ENCODE measurements at regions not wholly inside any gene's neighbourhood (a gene's known extent, or its start where the extent isn't known, plus 50 kb on each side); places are given as distances from the start of the nearest gene placed in this dataset.
"Not testable (repeated sequence)": the region's sequence is repeated elsewhere in the genome, so short reads cannot be mapped to it uniquely, and the experiment has no call there.

DNA sequence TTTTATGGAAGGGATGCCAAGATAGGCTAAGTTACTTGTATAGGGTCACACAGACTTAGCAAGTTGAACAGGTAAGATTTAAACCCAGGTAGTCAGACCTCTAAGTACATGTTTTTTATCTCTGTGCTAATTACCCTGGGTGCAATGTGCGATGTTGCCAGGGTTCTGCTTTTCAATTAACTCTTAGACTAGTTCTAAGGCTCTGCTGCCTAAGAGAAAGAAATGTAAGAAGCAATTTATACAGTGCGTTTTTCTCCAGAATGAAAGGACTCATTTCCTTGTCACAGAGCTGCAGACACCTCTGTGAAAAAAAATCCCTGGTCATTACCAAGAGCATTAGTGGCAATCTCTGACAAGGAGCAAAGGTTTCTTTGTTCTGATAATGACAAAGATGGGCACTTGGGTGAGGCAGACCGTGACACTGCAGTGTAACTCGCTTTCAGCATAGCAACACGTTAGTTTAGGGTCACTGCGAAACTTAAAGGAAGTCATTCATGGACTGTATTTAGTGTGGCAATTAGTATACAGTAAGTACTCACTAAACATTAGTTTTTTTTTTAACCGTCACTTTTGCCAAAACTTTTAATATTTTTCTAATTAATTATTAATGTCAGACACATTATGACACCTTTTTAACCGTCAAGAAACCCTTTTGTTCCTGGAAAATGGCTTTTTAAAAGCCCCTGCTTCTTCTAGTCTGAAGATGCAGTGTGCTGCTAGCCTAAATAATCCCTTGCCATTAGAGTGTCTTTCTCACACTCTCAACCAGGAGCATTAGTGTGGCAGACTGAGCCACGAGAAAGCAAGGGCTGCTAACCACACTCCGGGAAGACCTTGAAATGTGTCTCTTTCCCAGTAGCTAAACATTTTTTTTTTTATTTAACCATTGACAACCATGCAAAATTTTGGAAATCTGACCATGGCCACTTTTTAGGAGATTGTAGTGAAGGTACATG, 520.0 kb upstream of the C9orf72 start:
- H3K36me3 Mint-ChIP-seq = no peaks in the 10 kb centered on the region
- no peak overlapping the region for H3K4me3 Mint-ChIP-seq
- H3K27ac Mint-ChIP-seq = no peak overlapping the region
- ATAC-seq (replicated peaks) (no peak), DNase-seq (no peak)
- H3K9me3 Mint-ChIP-seq = peaks cover 8 to 10% of the 10 kb centered on the region in 2 donors
- no peaks in the 10 kb centered on the region for H3K4me1 Mint-ChIP-seq
- H3K27me3 Mint-ChIP-seq = no peaks in the 10 kb centered on the region

DNA sequence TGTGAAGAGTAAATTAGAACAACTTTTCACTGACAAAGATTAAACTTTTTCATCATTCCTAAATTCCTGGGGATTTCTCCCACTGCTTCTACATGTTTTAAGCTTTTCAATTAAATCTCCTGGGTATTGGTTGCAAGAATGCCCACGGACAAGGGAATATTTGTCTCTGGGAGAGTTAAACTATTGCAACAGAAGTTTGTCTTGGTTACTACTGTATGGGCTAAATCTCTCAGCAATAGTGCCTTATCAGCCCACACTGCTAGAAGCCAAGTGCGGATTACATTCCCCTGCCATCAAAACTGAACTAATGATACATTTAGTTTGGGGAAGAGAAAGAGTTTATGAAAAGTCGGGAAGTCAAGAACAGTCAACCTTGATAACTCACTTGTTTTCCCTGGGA, 528.2 kb upstream of the C9orf72 start:
- DNase-seq (no peak), ATAC-seq (replicated peaks) (no peak)
- Mint-ChIP-seq H3K36me3 (no peaks in the 10 kb centered on the region), H3K4me1 (no peaks in the 10 kb centered on the region), H3K27me3 (no peaks in the 10 kb centered on the region), H3K4me3 (no peak overlapping the region), H3K9me3 (no peaks in the 10 kb centered on the region), H3K27ac (no peak overlapping the region)

DNA sequence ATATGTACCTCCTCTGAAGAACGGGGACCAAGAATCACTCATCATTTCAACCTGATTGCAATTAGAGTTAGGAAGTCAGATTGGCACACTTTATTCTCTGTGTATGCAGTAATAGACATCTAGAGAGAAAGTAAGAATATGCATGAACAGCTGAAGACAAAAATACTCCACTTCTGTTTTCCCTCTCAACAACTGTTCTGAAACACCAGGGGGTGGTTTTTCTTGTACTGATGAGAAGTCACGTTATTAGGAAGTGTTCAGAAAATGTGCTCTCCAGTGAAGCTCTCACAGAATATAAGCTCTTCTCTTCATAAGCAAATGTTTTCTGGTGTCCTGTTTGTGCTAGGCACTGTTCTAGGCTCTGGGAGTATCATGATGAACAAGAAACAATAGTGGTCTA, 531.7 kb upstream of the C9orf72 start:
- no peak overlapping the region for H3K27ac Mint-ChIP-seq
- ATAC-seq (replicated peaks) (no peak), DNase-seq (no peak)
- H3K4me1 Mint-ChIP-seq = no peaks in the 10 kb centered on the region
- peaks cover 1 to 4% of the 10 kb centered on the region in 2 donors for H3K9me3 Mint-ChIP-seq
- no peaks in the 10 kb centered on the region for H3K27me3 Mint-ChIP-seq
- H3K4me3 Mint-ChIP-seq = no peak overlapping the region
- H3K36me3 Mint-ChIP-seq = no peaks in the 10 kb centered on the region

DNA sequence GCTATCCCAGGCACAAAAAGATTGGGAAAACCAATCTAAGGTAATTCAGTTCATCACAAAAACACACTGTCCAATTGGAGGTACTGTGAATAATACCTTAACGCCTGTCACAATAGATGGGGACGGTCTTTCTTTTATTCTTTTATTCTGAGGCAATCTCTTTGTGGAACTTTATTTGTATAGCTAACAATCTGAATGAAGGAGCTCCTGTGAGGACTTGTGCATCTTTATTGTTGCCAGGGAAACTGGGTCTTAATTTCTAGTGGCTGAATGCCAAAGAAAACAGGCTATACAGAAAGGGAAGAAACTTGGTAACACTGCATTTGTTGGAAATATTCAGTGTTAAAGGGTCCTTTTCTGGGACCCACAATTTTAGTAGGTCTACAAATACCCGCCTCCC, 546.9 kb upstream of the C9orf72 start:
- no peaks in the 10 kb centered on the region for H3K4me1 Mint-ChIP-seq

DNA sequence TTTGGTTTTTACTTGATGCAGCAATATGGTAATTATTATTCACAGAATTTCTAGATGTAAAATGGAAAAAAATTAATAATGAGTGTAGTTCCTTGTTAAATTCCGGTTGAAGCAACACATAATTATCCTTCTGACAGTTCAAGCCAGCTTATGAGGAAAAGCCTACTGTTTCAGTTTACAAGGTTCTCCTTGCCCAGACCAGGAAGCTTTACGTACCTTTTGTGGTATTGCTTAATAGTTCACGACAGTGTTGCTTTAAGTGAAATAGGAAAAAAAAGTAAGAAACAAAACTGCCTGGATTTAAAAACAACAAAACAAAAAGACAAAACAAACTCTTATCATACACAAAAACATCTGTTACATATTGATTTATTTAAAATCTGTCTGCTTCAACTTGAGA, 547.3 kb upstream of the C9orf72 start:
- ATAC-seq (replicated peaks) (no peak), DNase-seq (no peak)
- no peaks in the 10 kb centered on the region for H3K4me1 Mint-ChIP-seq
- no peak overlapping the region for H3K27ac Mint-ChIP-seq
- H3K9me3 Mint-ChIP-seq = no peaks in the 10 kb centered on the region
- no peaks in the 10 kb centered on the region for H3K27me3 Mint-ChIP-seq
- H3K36me3 Mint-ChIP-seq = no peaks in the 10 kb centered on the region
- no peak overlapping the region for H3K4me3 Mint-ChIP-seq

More for the DNA sequence above, 546.9 kb upstream of the C9orf72 start:
- H3K27me3 Mint-ChIP-seq = no peaks in the 10 kb centered on the region
- no peak for ATAC-seq (replicated peaks)
- H3K27ac Mint-ChIP-seq = no peak overlapping the region
- H3K36me3 Mint-ChIP-seq = no peaks in the 10 kb centered on the region
- H3K4me3 Mint-ChIP-seq = no peak overlapping the region
- no peaks in the 10 kb centered on the region for H3K9me3 Mint-ChIP-seq
- no peak for DNase-seq

DNA sequence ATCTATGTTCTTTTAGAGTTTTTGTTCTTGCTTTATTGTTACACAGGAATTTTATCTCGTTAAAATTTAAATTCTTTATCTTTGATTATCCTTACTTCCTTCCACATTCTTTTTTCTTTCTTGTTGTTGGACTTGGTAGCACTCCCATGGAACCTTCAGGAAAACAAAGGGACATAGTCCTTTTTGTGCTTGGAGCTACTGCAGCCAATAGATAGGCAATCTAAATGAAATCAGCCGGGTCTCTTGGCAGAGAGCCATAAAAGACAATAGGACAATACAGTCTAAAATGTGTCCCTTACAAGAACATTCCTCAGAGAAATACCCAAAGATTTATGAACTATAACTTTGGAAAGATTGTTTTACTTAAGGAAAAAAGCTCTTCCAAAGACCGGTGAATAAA, 548.1 kb upstream of the C9orf72 start:
- Mint-ChIP-seq H3K27me3 (no peaks in the 10 kb centered on the region), H3K4me1 (no peaks in the 10 kb centered on the region), H3K9me3 (no peaks in the 10 kb centered on the region), H3K4me3 (no peak overlapping the region), H3K27ac (no peak overlapping the region), H3K36me3 (no peaks in the 10 kb centered on the region)
- no peak for ATAC-seq (replicated peaks)
- DNase-seq = no peak

DNA sequence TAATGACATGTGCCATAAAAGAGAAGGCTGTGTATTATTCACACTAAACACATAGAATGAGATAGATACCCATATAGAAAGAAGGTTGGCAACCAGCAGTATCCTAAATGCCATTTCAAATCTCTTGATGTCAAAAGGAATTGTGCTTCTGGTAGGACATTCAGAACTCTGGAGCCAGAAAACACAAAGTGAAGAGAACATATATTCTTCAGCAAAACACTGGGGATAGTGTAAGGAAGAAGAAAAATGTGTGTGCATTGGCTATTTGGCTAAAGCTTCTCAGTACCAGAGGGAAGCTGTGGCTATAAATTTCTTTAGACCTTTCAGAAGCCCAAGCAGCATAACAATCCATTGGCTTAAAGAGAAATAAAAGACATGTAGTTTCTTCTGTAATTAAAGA, 551.6 kb upstream of the C9orf72 start:
- Mint-ChIP-seq H3K36me3 (no peaks in the 10 kb centered on the region), H3K27ac (no peak overlapping the region), H3K4me3 (no peak overlapping the region), H3K4me1 (no peaks in the 10 kb centered on the region), H3K9me3 (no peaks in the 10 kb centered on the region), H3K27me3 (no peaks in the 10 kb centered on the region)
- ATAC-seq (replicated peaks) (no peak), DNase-seq (no peak)

DNA sequence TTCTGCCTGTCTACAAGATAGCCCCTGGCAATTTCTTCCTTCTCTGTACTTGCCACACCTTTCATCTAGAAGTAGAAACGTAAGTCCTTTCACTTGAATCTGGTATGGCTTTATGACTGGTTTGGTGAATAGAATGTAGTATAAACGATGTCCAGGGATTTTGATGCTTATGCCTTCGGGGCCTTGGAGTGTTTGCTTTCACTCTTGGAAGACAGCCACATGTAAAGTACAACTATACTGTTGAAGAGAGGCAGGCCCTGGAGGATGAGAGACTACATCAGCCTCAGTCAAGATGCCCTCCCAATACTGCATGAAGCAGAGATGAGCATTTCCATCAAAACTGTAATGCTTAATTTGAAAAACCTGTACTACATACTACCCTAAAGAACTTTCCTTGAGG, 553.8 kb upstream of the C9orf72 start:
- no peak overlapping the region for H3K4me3 Mint-ChIP-seq
- no peaks in the 10 kb centered on the region for H3K27me3 Mint-ChIP-seq
- H3K9me3 Mint-ChIP-seq = no peaks in the 10 kb centered on the region
- H3K4me1 Mint-ChIP-seq = no peaks in the 10 kb centered on the region
- no peaks in the 10 kb centered on the region for H3K36me3 Mint-ChIP-seq
- ATAC-seq (replicated peaks) (no peak), DNase-seq (no peak)
- no peak overlapping the region for H3K27ac Mint-ChIP-seq

DNA sequence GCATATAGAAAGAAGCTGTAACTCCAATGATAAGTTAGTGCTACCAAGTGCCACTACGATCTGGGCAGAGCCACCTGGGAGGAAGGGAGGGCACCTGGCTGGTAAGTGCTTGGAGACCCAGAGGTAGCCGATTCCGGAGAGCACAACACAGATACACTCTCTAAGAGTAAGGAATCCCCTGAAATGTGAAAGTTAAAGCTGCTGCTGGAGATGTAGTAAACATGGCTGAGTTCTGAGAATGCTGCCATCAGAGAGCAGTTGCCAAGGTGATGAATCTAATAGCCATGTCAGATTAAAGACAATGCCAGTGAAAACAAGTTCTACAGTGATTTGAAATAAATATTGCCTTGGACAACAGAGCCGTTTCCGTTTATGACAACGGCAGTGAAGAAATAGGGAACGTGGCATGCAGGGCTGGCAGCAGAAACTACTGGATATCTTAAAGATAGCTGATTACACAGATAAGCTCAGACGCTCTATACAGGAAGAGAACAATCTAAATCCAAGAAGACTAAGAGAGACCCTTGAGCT, 561.2 kb upstream of the C9orf72 start:
- Mint-ChIP-seq H3K9me3 (no peaks in the 10 kb centered on the region), H3K4me3 (no peak overlapping the region), H3K36me3 (no peaks in the 10 kb centered on the region), H3K27me3 (no peaks in the 10 kb centered on the region), H3K4me1 (no peaks in the 10 kb centered on the region), H3K27ac (no peak overlapping the region)
- DNase-seq (no peak), ATAC-seq (replicated peaks) (no peak)

DNA sequence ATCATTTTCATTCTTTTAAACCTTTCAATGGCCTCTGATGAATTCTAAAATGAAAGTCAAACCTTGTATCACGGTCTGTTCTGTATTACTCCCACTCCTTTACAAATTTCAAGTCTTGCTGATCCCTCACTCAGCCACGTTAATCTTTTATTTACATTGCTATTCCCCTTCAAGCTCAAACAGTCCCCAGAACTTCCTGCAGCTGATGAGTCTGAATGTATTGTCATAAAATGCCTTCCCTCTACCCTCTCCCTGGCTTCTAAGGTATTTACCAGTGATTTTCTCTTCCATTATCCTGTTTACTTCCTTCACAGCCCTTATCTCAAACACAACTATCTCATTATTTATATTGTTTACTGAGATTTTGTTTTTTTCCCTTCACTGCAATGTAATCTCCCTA, 562.3 kb upstream of the C9orf72 start:
- Mint-ChIP-seq H3K27me3 (no peaks in the 10 kb centered on the region), H3K4me3 (no peak overlapping the region), H3K27ac (no peak overlapping the region), H3K9me3 (no peaks in the 10 kb centered on the region), H3K36me3 (no peaks in the 10 kb centered on the region), H3K4me1 (no peaks in the 10 kb centered on the region)
- ATAC-seq (replicated peaks) = no peak
- DNase-seq = no peak

DNA sequence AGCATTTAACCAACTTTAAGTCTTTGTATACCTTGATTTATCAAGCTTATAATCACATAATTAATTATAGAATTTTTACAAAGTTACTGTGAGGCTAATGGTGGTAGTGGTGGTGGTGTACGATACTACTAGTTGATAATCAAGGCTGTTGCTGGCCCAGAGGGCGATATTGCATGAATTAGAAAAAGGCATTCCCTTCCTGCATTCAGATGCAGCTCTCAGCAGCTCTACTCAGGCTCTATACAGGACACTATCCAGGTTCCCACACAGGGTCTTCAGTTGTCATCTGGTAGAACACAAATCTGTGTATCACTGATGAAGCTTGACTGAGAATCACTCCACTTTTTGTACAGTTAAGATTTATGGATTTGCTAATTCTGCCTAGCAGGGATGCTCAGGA, 562.8 kb upstream of the C9orf72 start:
- Mint-ChIP-seq H3K36me3 (no peaks in the 10 kb centered on the region), H3K4me1 (no peaks in the 10 kb centered on the region), H3K27ac (no peak overlapping the region)

DNA sequence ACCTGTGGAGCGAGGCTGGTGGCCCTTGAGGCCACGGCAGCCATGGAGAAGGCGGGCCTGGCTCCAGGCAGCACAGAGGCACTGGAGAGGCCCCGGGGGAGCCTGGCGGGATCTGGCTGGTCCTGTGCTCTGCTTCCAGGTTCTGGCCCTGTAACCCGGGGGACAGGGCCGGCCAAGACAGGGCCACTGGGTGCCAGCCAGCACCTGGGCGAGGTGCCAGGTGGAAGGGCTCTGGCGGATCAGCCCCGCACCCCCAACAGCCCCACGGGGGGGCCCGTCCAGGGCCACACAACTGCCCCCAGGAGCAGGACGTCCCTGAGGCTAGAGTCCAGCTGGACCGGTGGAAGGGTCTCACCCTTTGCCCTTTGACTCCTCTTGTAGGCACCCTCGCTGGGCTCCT, 574.1 kb upstream of the C9orf72 start:
- DNase-seq; ATAC-seq (replicated peaks); H3K36me3 Mint-ChIP-seq; H3K27ac Mint-ChIP-seq; H3K4me1 Mint-ChIP-seq; H3K4me3 Mint-ChIP-seq; H3K27me3 Mint-ChIP-seq: not testable (repeated sequence)
- peaks cover 0 to 20% of the 10 kb centered on the region in 2 donors for H3K9me3 Mint-ChIP-seq

More for the DNA sequence above, 562.8 kb upstream of the C9orf72 start:
- DNase-seq (no peak), ATAC-seq (replicated peaks) (no peak)
- H3K9me3 Mint-ChIP-seq = no peaks in the 10 kb centered on the region
- H3K4me3 Mint-ChIP-seq = no peak overlapping the region
- H3K27me3 Mint-ChIP-seq = no peaks in the 10 kb centered on the region

DNA sequence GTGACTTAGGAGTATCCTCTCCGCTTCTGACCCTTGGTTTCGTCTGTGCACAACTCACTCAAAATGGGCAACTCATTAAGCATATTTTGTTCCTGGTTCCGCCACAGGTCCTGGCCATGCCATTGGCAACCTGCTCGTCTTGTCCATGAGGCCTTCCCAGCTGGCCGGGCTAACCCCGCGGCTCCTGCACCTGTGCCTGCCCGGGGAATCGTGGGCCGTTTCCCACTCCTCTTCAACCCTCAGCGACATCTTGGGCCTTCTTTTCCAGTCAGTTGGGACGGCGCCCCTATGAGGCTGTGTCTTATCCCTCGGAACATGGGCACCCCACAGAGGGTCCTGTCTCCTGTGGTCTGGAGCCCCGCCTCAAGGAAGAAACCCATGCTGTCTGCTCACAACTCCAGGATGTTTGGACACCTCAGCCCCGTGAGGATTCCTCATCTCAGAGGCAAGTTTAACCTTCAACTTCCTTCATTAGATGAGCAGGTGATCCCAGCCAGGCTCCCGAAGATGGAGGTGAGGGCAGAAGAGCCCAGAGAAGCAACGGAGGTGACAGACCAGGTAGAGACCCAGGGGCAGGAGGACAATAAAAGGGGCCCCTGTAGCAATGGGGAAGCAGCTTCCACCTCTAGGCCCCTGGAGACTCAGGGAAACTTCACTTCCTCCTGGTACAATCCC, 574.8 kb upstream of the C9orf72 start:
- not testable (repeated sequence) for DNase-seq; ATAC-seq (replicated peaks); H3K36me3 Mint-ChIP-seq; H3K27ac Mint-ChIP-seq; H3K4me3 Mint-ChIP-seq; H3K4me1 Mint-ChIP-seq; H3K27me3 Mint-ChIP-seq
- H3K9me3 Mint-ChIP-seq = peaks cover 0 to 20% of the 10 kb centered on the region in 2 donors

DNA sequence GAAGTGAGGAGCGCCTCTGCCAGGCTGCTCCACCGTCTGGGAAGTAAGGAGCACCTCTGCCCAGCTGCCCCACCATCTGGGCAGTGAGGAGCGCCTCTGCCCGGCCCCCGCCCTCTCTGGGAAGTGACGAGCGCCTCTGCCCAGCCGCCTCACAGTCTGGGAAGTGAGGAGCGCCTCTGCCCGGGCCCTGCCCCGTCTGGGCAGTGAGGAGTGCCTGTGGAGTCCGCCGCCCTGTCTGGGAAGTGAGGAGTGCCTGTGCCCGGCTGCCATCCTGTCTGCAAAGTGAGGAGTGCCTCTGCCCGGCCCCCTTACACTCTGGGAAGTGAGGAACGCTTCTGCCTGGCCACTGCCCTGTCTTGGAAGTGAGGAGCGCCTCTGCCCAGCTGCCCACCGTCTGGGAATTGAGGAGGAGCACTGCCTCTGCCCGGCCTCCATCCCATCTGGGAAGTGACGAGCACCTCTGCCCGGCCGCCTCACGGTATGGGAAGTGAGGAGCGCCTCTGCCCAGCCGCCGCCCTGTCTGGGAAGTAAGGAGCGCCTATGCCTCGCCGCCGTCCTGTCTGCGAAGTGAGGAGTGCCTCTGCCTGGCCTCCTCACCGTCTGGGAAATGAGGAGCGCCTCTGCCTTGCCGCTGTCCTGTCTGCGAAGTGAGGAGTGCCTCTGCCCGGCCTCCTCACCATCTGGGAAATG, 576.2 kb upstream of the C9orf72 start:
- ATAC-seq (replicated peaks); H3K27me3 Mint-ChIP-seq; H3K36me3 Mint-ChIP-seq; H3K4me1 Mint-ChIP-seq; H3K4me3 Mint-ChIP-seq; DNase-seq; H3K27ac Mint-ChIP-seq: not testable (repeated sequence)
- H3K9me3 Mint-ChIP-seq = peaks cover 0 to 15% of the 10 kb centered on the region in 2 donors
